GM19025 (cell line): ENCODE measurements at regions not wholly inside any gene's neighbourhood (a gene's known extent, or its start where the extent isn't known, plus 50 kb on each side); places are given as distances from the start of the nearest gene placed in this dataset.

Source experiments
- ATAC-seq: cut with Tn5 transposase; IDR thresholded peaks from one replicate; pipeline ENCODE4 v1.9.1; 2021; ENCODE audit warnings: mild to moderate bottlenecking, low read depth, moderate library complexity; ENCODE audit not compliant: unreplicated experiment

GRCh38 chr2:64393383-64394010, 60.5 kb upstream of the LGALSL start:
- ATAC-seq, result no peak

- no peak for ATAC-seq
Observed at GRCh38 chr2:64394153-64394552, 59.8 kb upstream of the LGALSL start.

- no peak for ATAC-seq
Observed at GRCh38 chr2:64396001-64396400, 58.0 kb upstream of the LGALSL start.

GRCh38 chr2:64396551-64396950, 57.4 kb upstream of the LGALSL start:
- no peak for ATAC-seq

- ATAC-seq, result no peak
Observed at GRCh38 chr2:64398516-64399129, 55.3 kb upstream of the LGALSL start.

- no peak for ATAC-seq
Observed at GRCh38 chr2:64399521-64399920, 54.4 kb upstream of the LGALSL start.

- no peak for ATAC-seq
Observed at GRCh38 chr2:64400105-64400728, 53.7 kb upstream of the LGALSL start.

- no peak for ATAC-seq
Observed at GRCh38 chr2:64400733-64401528, 53.0 kb upstream of the LGALSL start.

- ATAC-seq, result no peak
Observed at GRCh38 chr2:64401529-64401880, 52.5 kb upstream of the LGALSL start.

- ATAC-seq, result no peak
Observed at GRCh38 chr2:64402876-64403275, 51.1 kb upstream of the LGALSL start.

GRCh38 chr2:64403426-64403825, 50.5 kb upstream of the LGALSL start:
- no peak for ATAC-seq

- ATAC-seq, result no peak
Observed at GRCh38 chr2:64404002-64404731, 49.8 kb upstream of the LGALSL start.
